ENCODE measurements at regions not wholly inside any gene's neighbourhood (a gene's known extent, or its start where the extent isn't known, plus 50 kb on each side); places are given as distances from the start of the nearest gene placed in this dataset.
"Not testable (repeated sequence)": the region's sequence is repeated elsewhere in the genome, so short reads cannot be mapped to it uniquely, and the experiment has no call there.

- not testable (repeated sequence) for TF ChIP-seq CTCF (IDR thresholded peaks at IDR 0.05; ENCODE audit: poor library complexity); EZH2 (IDR thresholded peaks at IDR 0.05; ENCODE audit: borderline replicate concordance)
Measured at GRCh38 chr2:89020566-89020965, 329.1 kb downstream of the RPIA start.

All from hepatocyte (in vitro differentiated cells).